ENCODE measurements at regions not wholly inside any gene's neighbourhood (a gene's known extent, or its start where the extent isn't known, plus 50 kb on each side); places are given as distances from the start of the nearest gene placed in this dataset.
"Not testable (repeated sequence)": the region's sequence is repeated elsewhere in the genome, so short reads cannot be mapped to it uniquely, and the experiment has no call there.

- no peak for DNase-seq (ENCODE audit: extremely low read depth, low read depth)
Observed at GRCh38 chr4:174012886-174013259, 270.6 kb downstream of the FBXO8 start.

GRCh38 chr4:174012135-174012885, 271.2 kb downstream of the FBXO8 start:
- no peak for DNase-seq (ENCODE audit: extremely low read depth, low read depth)

GRCh38 chr4:174010547-174010946, 272.9 kb downstream of the FBXO8 start:
- no peak for DNase-seq (ENCODE audit: extremely low read depth, low read depth)

- no peak for DNase-seq (ENCODE audit: extremely low read depth, low read depth)
Observed at GRCh38 chr4:174009686-174010451, 273.6 kb downstream of the FBXO8 start.

DNA sequence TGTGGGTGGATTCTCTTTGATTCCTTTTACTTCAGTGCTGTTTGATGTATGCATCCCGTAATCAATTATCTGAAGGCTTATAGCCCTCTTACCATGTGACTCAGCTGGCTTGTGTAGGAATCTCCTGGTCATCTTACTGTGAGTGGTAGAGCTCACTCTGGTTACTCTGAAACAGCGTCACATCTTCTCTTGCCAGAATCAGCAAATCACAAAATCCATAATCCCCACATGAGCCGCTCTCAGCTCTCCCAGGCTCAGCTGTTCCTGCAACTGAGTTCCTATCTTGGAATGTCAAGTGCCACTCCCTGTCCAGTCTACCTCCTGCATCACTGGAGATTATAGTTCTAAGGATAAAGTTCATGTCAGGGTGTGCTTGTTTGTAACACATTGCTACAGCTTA, 278.0 kb downstream of the FBXO8 start:
- no peak for DNase-seq (ENCODE audit: extremely low read depth, low read depth)

- DNase-seq (ENCODE audit: extremely low read depth, low read depth): no peak
Observed at GRCh38 chr4:173998471-173999144, 284.9 kb downstream of the FBXO8 start.

DNA sequence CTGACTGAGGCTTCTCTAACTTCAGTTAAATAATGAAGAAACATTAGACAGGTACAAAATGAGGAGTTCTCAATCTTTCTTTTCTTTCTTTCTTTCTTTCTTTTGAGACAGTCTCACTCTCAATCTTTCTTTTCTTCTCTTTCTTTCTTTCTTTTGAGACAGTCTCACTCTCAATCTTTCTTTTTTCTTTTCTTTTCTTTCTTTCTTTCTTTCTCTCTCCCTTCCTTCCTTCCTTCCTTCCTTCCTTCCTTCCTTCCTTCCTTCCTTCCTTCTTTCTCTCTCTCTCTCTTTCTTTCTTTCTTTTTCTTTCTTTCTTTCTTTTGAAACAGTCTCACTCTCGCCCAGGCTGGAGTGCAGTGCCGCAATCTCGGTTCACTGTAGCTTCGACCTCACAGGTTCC, 287.7 kb downstream of the FBXO8 start:
- not testable (repeated sequence) for DNase-seq (ENCODE audit: extremely low read depth, low read depth)

- no peak for DNase-seq (ENCODE audit: extremely low read depth, low read depth)
Observed at GRCh38 chr4:173991814-173992213, 291.7 kb downstream of the FBXO8 start.

GRCh38 chr4:173991316-173991715, 292.2 kb downstream of the FBXO8 start:
- DNase-seq (ENCODE audit: extremely low read depth, low read depth): no peak

DNA sequence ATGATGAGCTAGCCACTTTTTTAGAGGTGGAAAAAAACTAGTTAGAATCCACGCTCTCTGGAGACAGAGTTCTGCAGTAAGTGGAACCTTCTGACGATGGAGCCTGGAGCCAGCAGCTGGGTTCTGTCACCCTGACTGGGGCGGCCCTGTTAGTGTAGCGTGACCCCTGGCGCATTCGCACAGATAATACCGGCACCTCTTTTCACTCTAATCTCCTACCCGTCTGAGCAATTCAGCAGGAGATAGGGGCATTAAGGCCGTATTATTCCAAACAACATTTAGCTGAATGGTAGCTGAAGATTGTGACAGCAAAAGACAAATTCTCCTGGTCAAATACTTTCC, 292.6 kb downstream of the FBXO8 start:
- no peak for DNase-seq (ENCODE audit: extremely low read depth, low read depth)

- DNase-seq (ENCODE audit: extremely low read depth, low read depth): peak; percentile 24
Observed at GRCh38 chr4:173990126-173990868, 293.2 kb downstream of the FBXO8 start.

GRCh38 chr4:173963523-173963922, 319.9 kb downstream of the FBXO8 start:
- not testable (repeated sequence) for DNase-seq (ENCODE audit: extremely low read depth, low read depth)

GRCh38 chr4:173960398-173960797, 323.1 kb downstream of the FBXO8 start:
- no peak for DNase-seq (ENCODE audit: extremely low read depth, low read depth)

DNA sequence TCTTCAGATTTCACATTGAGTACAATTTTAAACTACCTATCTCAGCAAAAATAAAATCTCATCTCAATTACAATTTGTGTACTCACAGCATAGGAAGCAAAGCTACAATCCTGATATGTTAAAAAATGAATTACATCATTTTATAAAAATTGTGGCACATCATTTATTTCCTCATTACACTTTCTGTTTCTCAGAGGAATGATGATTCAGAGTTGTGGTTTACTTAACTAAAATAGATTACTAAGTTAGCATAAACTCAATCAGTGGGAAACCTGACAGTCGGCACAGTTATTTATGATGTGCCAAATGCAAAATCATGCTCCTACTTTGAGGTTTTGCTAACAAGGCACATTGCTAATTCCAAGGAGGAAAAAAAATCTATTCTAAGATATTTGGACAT, 325.0 kb downstream of the FBXO8 start:
- DNase-seq (ENCODE audit: extremely low read depth, low read depth): no peak

DNA sequence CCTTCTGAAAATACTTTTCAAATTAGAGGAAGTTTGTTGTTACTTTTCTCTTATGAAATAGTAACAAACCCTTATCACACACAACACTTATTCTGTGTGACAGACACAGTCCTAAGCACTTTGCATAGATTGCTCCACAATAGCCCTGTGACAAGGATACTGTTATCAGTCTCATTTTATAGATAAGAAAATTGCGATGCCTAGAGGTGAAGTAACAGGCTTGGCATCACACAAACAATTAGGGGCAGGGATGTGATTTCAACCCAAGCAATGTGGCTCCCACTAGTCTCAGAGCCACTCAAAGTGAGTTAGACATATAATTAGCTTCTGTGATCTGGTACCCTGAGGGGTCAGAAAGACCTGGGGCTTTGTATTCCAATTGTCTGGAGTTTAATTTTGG, 339.9 kb downstream of the FBXO8 start:
- no peak for DNase-seq (ENCODE audit: extremely low read depth, low read depth)

DNA sequence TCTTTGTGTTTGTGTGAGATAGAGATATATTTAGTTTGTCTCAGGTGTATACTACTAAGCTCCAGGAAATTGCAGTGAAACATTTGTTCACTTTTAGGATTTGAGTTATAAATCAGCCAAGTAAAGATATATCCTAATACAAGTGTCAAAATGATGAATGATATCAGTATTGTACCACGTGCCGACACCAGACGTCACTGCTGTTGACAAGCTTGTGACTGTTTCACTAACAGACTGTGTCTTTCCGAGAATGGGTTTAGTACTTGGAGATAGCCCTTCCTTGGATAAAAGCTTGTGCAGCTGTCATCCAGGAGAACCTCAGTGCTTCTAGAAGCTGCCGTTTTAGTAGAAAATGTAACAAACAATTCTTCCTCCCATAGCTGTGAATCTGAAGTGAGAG, 343.3 kb downstream of the FBXO8 start:
- no peak for DNase-seq (ENCODE audit: extremely low read depth, low read depth)

DNA sequence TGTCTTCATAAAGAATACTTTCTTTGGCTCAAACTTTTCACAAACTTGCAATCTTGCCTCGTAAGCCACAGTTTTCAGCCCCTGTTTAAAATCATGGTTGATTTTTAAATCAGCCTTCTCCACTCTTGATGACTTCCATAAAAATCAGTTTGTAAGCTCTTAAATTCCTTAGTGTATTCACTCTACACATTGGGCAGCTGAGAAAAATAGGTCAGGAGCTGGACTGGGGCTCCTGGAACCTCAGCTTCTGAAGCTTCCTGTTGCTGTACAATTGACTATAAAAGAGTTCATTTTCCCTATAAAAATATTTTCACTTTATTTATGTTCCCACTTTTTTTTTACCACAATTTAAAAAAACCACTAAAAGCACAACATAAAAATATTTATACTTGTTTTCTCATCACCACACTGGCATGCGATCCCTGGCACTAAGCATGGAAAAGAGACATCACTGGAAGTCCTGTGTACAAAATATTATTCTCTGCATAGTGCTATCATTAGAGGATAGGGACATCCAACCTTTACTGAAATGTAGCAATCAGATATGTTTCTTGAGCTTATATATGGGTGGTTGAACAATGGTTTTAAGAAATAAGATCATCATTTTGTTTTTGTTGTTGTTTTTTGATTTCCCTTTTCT, 345.7 kb downstream of the FBXO8 start:
- DNase-seq (ENCODE audit: extremely low read depth, low read depth): no peak

DNA sequence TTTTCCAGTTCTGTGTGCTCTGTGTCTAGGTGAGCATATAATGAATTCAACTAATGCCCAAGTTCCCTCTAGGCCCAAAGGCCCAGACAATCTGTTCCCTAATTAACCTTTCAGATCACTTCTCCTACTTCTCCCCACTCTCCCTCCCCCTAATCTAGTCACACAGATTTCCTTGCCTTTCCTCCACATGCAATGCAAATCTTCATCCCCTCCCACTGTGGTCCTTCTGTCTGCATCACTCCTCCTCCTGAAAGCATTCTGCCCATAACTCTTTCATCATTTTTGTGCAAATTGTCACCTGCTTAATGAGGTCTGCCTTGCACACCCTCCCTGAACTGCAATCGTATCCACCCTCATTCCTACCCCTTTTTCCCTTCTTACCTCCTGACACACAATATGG, 346.6 kb downstream of the FBXO8 start:
- DNase-seq (ENCODE audit: extremely low read depth, low read depth): no peak

DNA sequence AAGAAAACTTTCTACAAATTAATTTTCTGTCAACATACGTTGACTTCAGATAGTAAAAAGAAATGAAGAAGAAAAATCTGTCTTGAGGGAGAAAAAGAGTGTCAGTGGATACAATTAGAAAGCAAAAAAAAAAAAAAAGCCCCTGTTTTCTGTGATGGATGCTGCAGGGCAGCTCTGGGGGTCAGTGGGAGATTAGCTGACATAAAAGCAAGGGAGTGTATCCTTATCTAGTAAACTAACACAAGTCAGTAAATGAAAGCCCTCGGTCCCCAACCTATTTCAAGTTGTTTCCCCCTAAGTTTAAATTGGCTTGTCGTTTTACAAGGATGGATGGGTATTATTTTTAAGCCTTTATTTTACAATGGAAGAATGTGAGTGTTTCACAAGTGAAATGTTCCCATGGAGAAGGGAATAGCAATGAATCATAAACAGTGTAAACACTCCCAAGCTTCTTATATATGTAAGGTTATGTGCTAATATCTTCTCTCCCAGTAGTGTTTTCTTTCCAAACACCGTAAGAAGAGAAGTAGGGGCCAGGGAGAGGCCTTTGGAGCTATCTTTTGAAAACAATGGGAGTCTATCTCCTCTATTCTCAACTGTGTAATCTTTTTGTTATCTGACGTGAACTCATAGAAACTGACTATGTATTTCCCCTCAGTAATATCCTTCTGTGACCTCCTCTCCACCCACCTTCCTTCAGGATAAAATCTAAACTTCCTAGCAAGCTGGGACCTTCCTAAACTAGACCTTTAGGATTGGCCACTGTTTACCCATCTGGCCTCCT, 347.7 kb downstream of the FBXO8 start:
- no peak for DNase-seq (ENCODE audit: extremely low read depth, low read depth)

Data from NCI-H460 (cell line).